OCI-LY1 (cell line): ENCODE measurements at regions not wholly inside any gene's neighbourhood (a gene's known extent, or its start where the extent isn't known, plus 50 kb on each side); places are given as distances from the start of the nearest gene placed in this dataset.

ENCODE experiments used
- H2AFZ ChIP-seq: fragments of 200-600 bp; sonication (generic), shearing (Covaris generic); 2 replicates; pipeline ENCODE4 v1.6.0; 2014; ENCODE audit warnings: antibody characterized with exemption, mild to moderate bottlenecking, low read length
- H3F3A ChIP-seq: fragments of 200-600 bp; sonication (generic), shearing (Covaris generic); 2 replicates; pipeline ENCODE4 v1.6.0; 2014; ENCODE audit warnings: mild to moderate bottlenecking, antibody characterized with exemption, low read length, moderate library complexity; ENCODE audit not compliant: insufficient read depth
- H3K27ac ChIP-seq: fragments of 200-600 bp; sonication (generic); 2 replicates; pipeline ENCODE4 v1.5.1; 2014; ENCODE audit warnings: low read length, mixed run types, mild to moderate bottlenecking, low read depth; ENCODE audit not compliant: poor library complexity, severe bottlenecking
- H3K27me3 ChIP-seq: fragments of 200-600 bp; sonication (generic); 2 replicates; pipeline ENCODE4 v1.6.0; 2014; ENCODE audit warnings: antibody characterized with exemption, mild to moderate bottlenecking, low read length, moderate library complexity; ENCODE audit not compliant: insufficient read depth
- H3K36me3 ChIP-seq: fragments of 200-600 bp; sonication (generic); 2 replicates; pipeline ENCODE4 v1.6.1; 2014; ENCODE audit warnings: mild to moderate bottlenecking, antibody characterized with exemption, low read length, moderate library complexity, mixed read lengths; ENCODE audit not compliant: insufficient read depth
- H3K4me1 ChIP-seq: fragments of 200-600 bp; sonication (generic); 2 replicates; pipeline ENCODE4 v1.5.1; 2014; ENCODE audit warnings: mild to moderate bottlenecking, low read length, moderate library complexity; ENCODE audit not compliant: insufficient read depth, severe bottlenecking
- H3K4me2 ChIP-seq: fragments of 200-600 bp; sonication (generic), shearing (Covaris generic); 2 replicates; pipeline ENCODE4 v1.6.1; 2014; ENCODE audit warnings: low read length
- H3K4me3 ChIP-seq: fragments of 200-600 bp; sonication (generic); 2 replicates; pipeline ENCODE4 v1.5.1; 2014; ENCODE audit warnings: low read length, low read depth, mild to moderate bottlenecking, mixed read lengths; ENCODE audit not compliant: poor library complexity, severe bottlenecking
- H3K79me2 ChIP-seq: fragments of 200-600 bp; shearing (Covaris generic); 2 replicates; pipeline ENCODE4 v1.6.1; 2016; ENCODE audit warnings: mixed run types, low read length, mixed read lengths; ENCODE audit not compliant: insufficient read depth
- H3K9ac ChIP-seq: fragments of 200-600 bp; sonication (generic), shearing (Covaris generic); 2 replicates; pipeline ENCODE4 v1.6.1; 2014; ENCODE audit warnings: mild to moderate bottlenecking, low read length, mixed read lengths
- H3K9me2 ChIP-seq: fragments of 200-600 bp; sonication (generic), shearing (Covaris generic); 2 replicates; pipeline ENCODE4 v1.6.1; 2014; ENCODE audit warnings: low read depth, mild to moderate bottlenecking, low read length, mixed read lengths
- H3K9me3 ChIP-seq: fragments of 200-600 bp; shearing (Covaris generic); 2 replicates; pipeline ENCODE4 v1.6.1; 2014; ENCODE audit warnings: low read length, mixed read lengths
- H4K20me1 ChIP-seq: fragments of 200-600 bp; sonication (generic), shearing (Covaris generic); 2 replicates; pipeline ENCODE4 v1.6.0; 2016; ENCODE audit warnings: mild to moderate bottlenecking, low read length; ENCODE audit not compliant: insufficient read depth
- EZH2 ChIP-seq: fragments of 200-600 bp; sonication (generic), shearing (Covaris generic); IDR thresholded peaks from 2 replicates; pipeline ENCODE4 v1.8.0; 2017; ENCODE audit warnings: borderline replicate concordance, mixed run types, mild to moderate bottlenecking, antibody characterized with exemption, low read length, moderate library complexity, mixed read lengths
- TF ChIP-seq, protein P1 (sequence below): fragments of 200-600 bp; sonication (generic), shearing (Covaris generic); IDR thresholded peaks from 2 replicates; pipeline ENCODE4 v1.5.1; 2017; ENCODE audit warnings: mild to moderate bottlenecking, antibody characterized with exemption, low read length, moderate library complexity, mixed read lengths

DNA sequence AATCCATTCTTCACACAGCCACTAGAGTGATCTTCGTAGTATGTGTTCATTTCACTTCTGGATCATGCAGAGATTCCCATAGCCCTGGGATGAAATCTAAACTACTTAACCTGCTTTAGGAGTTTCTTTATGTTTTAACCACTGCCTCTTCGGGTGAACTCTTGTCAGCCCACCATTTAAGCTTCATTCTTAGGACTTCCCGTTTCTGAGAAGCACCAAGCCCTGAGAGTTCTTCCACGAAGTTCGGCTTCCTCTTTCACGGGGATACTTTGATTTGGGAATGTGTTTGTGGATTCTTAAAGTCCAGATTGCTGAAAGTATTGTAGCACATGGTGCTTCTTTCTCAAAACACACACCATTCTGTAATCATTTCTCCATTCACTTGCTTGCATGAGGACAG, 205.0 kb downstream of the UBE2E3 start:
- H3F3A ChIP-seq, result no peaks in the 10 kb centered on the region
- no peak overlapping the region for H3K9ac ChIP-seq
- H3K4me2 ChIP-seq, result no peak overlapping the region
- no peaks in the 10 kb centered on the region for H3K9me2 ChIP-seq
- H3K79me2 ChIP-seq, result no peaks in the 10 kb centered on the region
- no peak for TF ChIP-seq EZH2
- TF ChIP-seq, protein P1, sequence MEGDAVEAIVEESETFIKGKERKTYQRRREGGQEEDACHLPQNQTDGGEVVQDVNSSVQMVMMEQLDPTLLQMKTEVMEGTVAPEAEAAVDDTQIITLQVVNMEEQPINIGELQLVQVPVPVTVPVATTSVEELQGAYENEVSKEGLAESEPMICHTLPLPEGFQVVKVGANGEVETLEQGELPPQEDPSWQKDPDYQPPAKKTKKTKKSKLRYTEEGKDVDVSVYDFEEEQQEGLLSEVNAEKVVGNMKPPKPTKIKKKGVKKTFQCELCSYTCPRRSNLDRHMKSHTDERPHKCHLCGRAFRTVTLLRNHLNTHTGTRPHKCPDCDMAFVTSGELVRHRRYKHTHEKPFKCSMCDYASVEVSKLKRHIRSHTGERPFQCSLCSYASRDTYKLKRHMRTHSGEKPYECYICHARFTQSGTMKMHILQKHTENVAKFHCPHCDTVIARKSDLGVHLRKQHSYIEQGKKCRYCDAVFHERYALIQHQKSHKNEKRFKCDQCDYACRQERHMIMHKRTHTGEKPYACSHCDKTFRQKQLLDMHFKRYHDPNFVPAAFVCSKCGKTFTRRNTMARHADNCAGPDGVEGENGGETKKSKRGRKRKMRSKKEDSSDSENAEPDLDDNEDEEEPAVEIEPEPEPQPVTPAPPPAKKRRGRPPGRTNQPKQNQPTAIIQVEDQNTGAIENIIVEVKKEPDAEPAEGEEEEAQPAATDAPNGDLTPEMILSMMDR, result no peak
- no peaks in the 10 kb centered on the region for H3K36me3 ChIP-seq
- no peak overlapping the region for H3K4me3 ChIP-seq
- no peaks in the 10 kb centered on the region for H4K20me1 ChIP-seq
- peaks cover 24% of the 10 kb centered on the region for H3K4me1 ChIP-seq
- peak overlapping the region; percentile 86 for H2AFZ ChIP-seq
- H3K9me3 ChIP-seq, result no peaks in the 10 kb centered on the region
- no peaks in the 10 kb centered on the region for H3K27me3 ChIP-seq
- peak overlapping the region; percentile 24 for H3K27ac ChIP-seq

DNA sequence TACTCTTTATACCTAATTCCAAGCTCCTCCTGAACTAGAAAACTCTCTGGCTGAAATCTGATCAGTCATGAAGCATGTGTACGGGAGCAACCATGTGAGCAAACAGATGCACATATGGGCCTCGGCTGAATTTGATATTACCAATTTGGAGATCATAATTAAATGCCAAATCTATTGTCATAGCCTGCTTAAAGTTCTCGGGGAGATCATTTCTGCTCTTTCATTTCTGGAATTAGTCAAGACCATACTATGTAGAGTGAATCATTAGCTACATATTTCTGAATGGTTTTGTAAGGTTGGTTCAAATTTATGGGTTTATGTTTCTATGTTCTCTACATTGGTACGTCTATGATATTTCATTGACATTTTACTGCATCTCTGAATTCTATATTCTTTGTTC, 205.5 kb downstream of the UBE2E3 start:
- no peak overlapping the region for H3K9ac ChIP-seq
- no peaks in the 10 kb centered on the region for H3K36me3 ChIP-seq
- H2AFZ ChIP-seq, result no peak overlapping the region
- no peaks in the 10 kb centered on the region for H3K9me3 ChIP-seq
- H3F3A ChIP-seq, result no peaks in the 10 kb centered on the region
- H3K79me2 ChIP-seq, result no peaks in the 10 kb centered on the region
- H3K4me3 ChIP-seq, result no peak overlapping the region
- H3K27me3 ChIP-seq, result no peaks in the 10 kb centered on the region
- no peak overlapping the region for H3K27ac ChIP-seq
- H3K4me2 ChIP-seq, result no peak overlapping the region
- TF ChIP-seq EZH2, result no peak
- TF ChIP-seq, protein P1, result no peak
- H3K4me1 ChIP-seq, result peaks cover 24% of the 10 kb centered on the region
- H4K20me1 ChIP-seq, result no peaks in the 10 kb centered on the region
- H3K9me2 ChIP-seq, result no peaks in the 10 kb centered on the region

DNA sequence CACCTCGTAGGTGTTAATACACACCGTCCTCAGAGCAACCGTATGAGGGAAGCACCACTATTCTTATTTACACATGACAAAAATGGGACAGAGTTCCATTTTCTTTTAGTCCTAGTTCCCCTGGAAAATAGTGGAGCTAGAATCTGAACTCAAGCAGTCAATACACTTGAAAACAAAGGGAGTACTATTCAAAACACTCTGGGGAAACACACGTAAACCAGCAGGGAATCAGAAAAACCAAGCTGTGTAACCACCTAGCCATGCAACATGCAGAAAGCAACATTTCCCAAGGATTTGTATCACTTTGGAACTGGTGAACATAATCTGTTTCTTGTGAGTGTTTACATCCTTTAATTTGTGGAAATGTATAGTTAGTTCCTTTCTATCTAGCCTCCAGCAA, 208.2 kb downstream of the UBE2E3 start:
- no peaks in the 10 kb centered on the region for H3K79me2 ChIP-seq
- H3K36me3 ChIP-seq, result no peaks in the 10 kb centered on the region
- peaks cover 23% of the 10 kb centered on the region for H3K4me1 ChIP-seq
- no peak overlapping the region for H2AFZ ChIP-seq
- H3K9me3 ChIP-seq, result no peaks in the 10 kb centered on the region
- H4K20me1 ChIP-seq, result no peaks in the 10 kb centered on the region
- no peaks in the 10 kb centered on the region for H3K9me2 ChIP-seq
- TF ChIP-seq EZH2, result no peak
- TF ChIP-seq, protein P1, result no peak
- H3K27ac ChIP-seq, result no peak overlapping the region
- H3K27me3 ChIP-seq, result no peaks in the 10 kb centered on the region
- no peaks in the 10 kb centered on the region for H3F3A ChIP-seq
- no peak overlapping the region for H3K4me3 ChIP-seq
- H3K4me2 ChIP-seq, result no peak overlapping the region
- no peak overlapping the region for H3K9ac ChIP-seq
